WERI-Rb-1 (cell line): ENCODE measurements at regions not wholly inside any gene's neighbourhood (a gene's known extent, or its start where the extent isn't known, plus 50 kb on each side); places are given as distances from the start of the nearest gene placed in this dataset.

Experiments used
- DNase-seq: peaks from one replicate; pipeline ENCODE4 v3.0.0-alpha.2; 2020
- H3K27ac ChIP-seq: fragments of 250-450 bp; sonication (Bioruptor Pico); 2 replicates; pipeline ENCODE4 v1.5.1; 2020; ENCODE audit warnings: mild to moderate bottlenecking, moderate library complexity
- H3K27me3 ChIP-seq: fragments of 250-450 bp; sonication (Bioruptor Pico); 2 replicates; pipeline ENCODE4 v1.5.1; 2021; ENCODE audit warnings: mild to moderate bottlenecking, low read depth, moderate library complexity; ENCODE audit not compliant: insufficient read depth, severe bottlenecking
- H3K36me3 ChIP-seq: fragments of 250-450 bp; sonication (Bioruptor Pico); 2 replicates; pipeline ENCODE4 v1.5.1; 2020; ENCODE audit warnings: mild to moderate bottlenecking, moderate library complexity
- H3K4me3 ChIP-seq: 2 replicates; pipeline ENCODE4 v1.5.1; 2011; ENCODE audit warnings: low read depth, mild to moderate bottlenecking, control low read depth, low read length
- H3K9me3 ChIP-seq: fragments of 250-450 bp; sonication (Bioruptor Pico); 2 replicates; pipeline ENCODE4 v1.5.1; 2021; ENCODE audit warnings: mild to moderate bottlenecking, moderate library complexity; ENCODE audit not compliant: severe bottlenecking
- CTCF ChIP-seq: IDR thresholded peaks from 2 replicates; pipeline ENCODE4 v1.5.1; 2011; ENCODE audit warnings: low read depth, mild to moderate bottlenecking, control low read depth, inconsistent platforms, low read length

GRCh38 chr6:9494864-9495263, 920.0 kb downstream of the TFAP2A start:
- H3K27ac ChIP-seq, result no peak overlapping the region
- no peaks in the 10 kb centered on the region for H3K36me3 ChIP-seq
- H3K4me3 ChIP-seq, result no peak overlapping the region
- DNase-seq, result no peak
- peaks cover 2% of the 10 kb centered on the region for H3K9me3 ChIP-seq
- TF ChIP-seq CTCF, result no peak
- no peaks in the 10 kb centered on the region for H3K27me3 ChIP-seq

- no peak for TF ChIP-seq CTCF
Observed at GRCh38 chr6:9492790-9493189, 922.1 kb downstream of the TFAP2A start.

GRCh38 chr6:9487128-9487527, 927.7 kb downstream of the TFAP2A start:
- no peaks in the 10 kb centered on the region for H3K9me3 ChIP-seq
- no peaks in the 10 kb centered on the region for H3K27me3 ChIP-seq
- no peak for DNase-seq

More at GRCh38 chr6:9492790-9493189, 922.1 kb downstream of the TFAP2A start:
- Histone ChIP-seq H3K4me3 (no peak overlapping the region), H3K27me3 (no peaks in the 10 kb centered on the region), H3K36me3 (no peaks in the 10 kb centered on the region), H3K27ac (no peak overlapping the region), H3K9me3 (peaks cover 2% of the 10 kb centered on the region)
- DNase-seq, result no peak

GRCh38 chr6:9485992-9486391, 928.9 kb downstream of the TFAP2A start:
- no peak overlapping the region for H3K27ac ChIP-seq
- no peak for DNase-seq
- no peak for TF ChIP-seq CTCF
- H3K27me3 ChIP-seq, result no peaks in the 10 kb centered on the region
- H3K9me3 ChIP-seq, result no peaks in the 10 kb centered on the region
- H3K36me3 ChIP-seq, result no peaks in the 10 kb centered on the region
- no peak overlapping the region for H3K4me3 ChIP-seq

More at GRCh38 chr6:9487128-9487527, 927.7 kb downstream of the TFAP2A start:
- no peak overlapping the region for H3K4me3 ChIP-seq
- no peak for TF ChIP-seq CTCF
- H3K36me3 ChIP-seq, result no peaks in the 10 kb centered on the region
- H3K27ac ChIP-seq, result no peak overlapping the region

GRCh38 chr6:9484686-9485085, 930.2 kb downstream of the TFAP2A start:
- Histone ChIP-seq H3K36me3 (no peaks in the 10 kb centered on the region), H3K4me3 (no peak overlapping the region), H3K27me3 (no peaks in the 10 kb centered on the region), H3K27ac (no peak overlapping the region), H3K9me3 (no peaks in the 10 kb centered on the region)
- DNase-seq, result no peak
- no peak for TF ChIP-seq CTCF

- DNase-seq, result no peak
- H3K9me3 ChIP-seq, result no peaks in the 10 kb centered on the region
- TF ChIP-seq CTCF, result no peak
- H3K36me3 ChIP-seq, result no peaks in the 10 kb centered on the region
- no peaks in the 10 kb centered on the region for H3K27me3 ChIP-seq
- no peak overlapping the region for H3K27ac ChIP-seq
- H3K4me3 ChIP-seq, result no peak overlapping the region
Observed at GRCh38 chr6:9484091-9484490, 930.8 kb downstream of the TFAP2A start.
